ENCODE measurements at regions not wholly inside any gene's neighbourhood (a gene's known extent, or its start where the extent isn't known, plus 50 kb on each side); places are given as distances from the start of the nearest gene placed in this dataset.

DNA sequence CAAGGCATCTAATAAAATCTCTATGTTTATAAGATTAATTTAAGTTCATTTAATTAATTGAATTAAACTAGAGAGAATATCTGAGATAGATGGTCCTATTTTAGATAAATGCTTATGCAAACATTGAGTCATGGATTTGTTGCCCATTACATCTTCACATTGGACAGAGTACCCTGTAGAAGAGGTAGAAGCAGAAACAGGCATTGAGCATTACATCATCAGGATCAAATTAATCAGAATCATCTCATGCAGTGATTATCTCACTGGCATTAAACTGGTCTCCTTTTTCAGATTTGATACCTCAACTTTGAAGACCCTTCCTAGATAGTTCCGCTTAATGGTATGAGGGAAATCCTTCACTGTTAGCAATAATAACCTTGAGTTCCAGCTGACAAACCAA lies 469.6 kb upstream of the VRK2 start:
- FAIRE-seq (no peak), DNase-seq (ENCODE audit: low read depth in 1 of 2, low spot score in 2 of 2) (no peak)
- Histone ChIP-seq H2AFZ (ENCODE audit: low read length) (no peak overlapping the region), H4K20me1 (replicated peaks in 1 of 2; ENCODE audit: control insufficient read depth in 1 of 2, insufficient read depth in 2 of 2, low read length in 2 of 2) (no peaks in the 10 kb centered on the region), H3K9me3 (ENCODE audit: insufficient read depth in 2 of 2, low read depth in 1 of 2, low read length in 1 of 2) (no peaks in the 10 kb centered on the region), H2BK20ac (ENCODE audit: low read length) (no peak overlapping the region), H2BK5ac (ENCODE audit: low read depth, low read length) (no peak overlapping the region), H4K91ac (replicated peaks; ENCODE audit: insufficient read length, low read length) (no peak overlapping the region), H3K56ac (replicated peaks; ENCODE audit: insufficient read length, low read depth, low read length) (no peak overlapping the region), H3K4me1 (replicated peaks in 1 of 4; ENCODE audit: control insufficient read depth in 3 of 4, insufficient read depth in 4 of 4, low read length in 3 of 4) (no peaks in the 10 kb centered on the region), H4K8ac (ENCODE audit: extremely low read depth, insufficient read depth, low read length) (no peak overlapping the region), H3K18ac (ENCODE audit: extremely low read depth, low read length) (no peak overlapping the region), H3K79me1 (ENCODE audit: low read depth, low read length) (no peaks in the 10 kb centered on the region), H3K4ac (replicated peaks; ENCODE audit: insufficient read length, low read depth, low read length) (no peak overlapping the region), H2BK12ac (ENCODE audit: low read depth, low read length) (no peak overlapping the region), H3K27me3 (replicated peaks in 1 of 4; ENCODE audit: control insufficient read depth in 3 of 4, extremely low read depth in 1 of 4, insufficient read depth in 3 of 4, low read length in 3 of 4) (no peaks in the 10 kb centered on the region), H2BK15ac (ENCODE audit: low read length) (no peak overlapping the region), H3K36me3 (ENCODE audit: control insufficient read depth in 2 of 4, insufficient read depth in 4 of 4, low read length in 3 of 4) (no peaks in the 10 kb centered on the region), H3K23me2 (ENCODE audit: low read depth, low read length) (no peaks in the 10 kb centered on the region), H3K79me2 (ENCODE audit: control insufficient read depth in 1 of 2, insufficient read depth in 2 of 2, low read length in 2 of 2) (no peaks in the 10 kb centered on the region), H4K5ac (ENCODE audit: insufficient read length, low read depth, low read length) (no peak overlapping the region), H3K27ac (ENCODE audit: low read depth, low read length) (no peak overlapping the region), H3K23ac (ENCODE audit: insufficient read length) (no peak overlapping the region), H3K9ac (replicated peaks in 1 of 4; ENCODE audit: extremely low read depth in 1 of 4, low read depth in 3 of 4, low read length in 3 of 4) (no peak overlapping the region), H3K4me2 (ENCODE audit: insufficient read depth in 1 of 2, low read depth in 2 of 2, low read length in 2 of 2) (no peak overlapping the region), H2BK120ac (replicated peaks; ENCODE audit: low read depth, low read length) (no peak overlapping the region), H3K4me3 (ENCODE audit: extremely low read depth in 1 of 4, insufficient read depth in 2 of 4, low read depth in 3 of 4, low read length in 4 of 4) (no peak overlapping the region), H2AK5ac (ENCODE audit: low read depth, low read length) (no peak overlapping the region), H3K14ac (ENCODE audit: insufficient read length) (no peak overlapping the region)
- ChIA-PET CTCF (ENCODE audit: partially characterized antibody) (no interaction called here), POLR2A (ENCODE audit: partially characterized antibody) (no interaction called here)
- 88% methylated on average over 1 of the region's 1 CpG; no CpG with 5 or more reads in 1 of the 2 experiments for WGBS, 2 experiments (ENCODE audit: extremely low coverage in 1 of 2, insufficient coverage in 1 of 2, insufficient read length in 1 of 2, insufficient replicate concordance in 2 of 2, low coverage in 1 of 2, low lambda C conversion rate in 2 of 2, missing lambda C conversion rate in 1 of 2)
- TF ChIP-seq YY1 (IDR thresholded peaks at IDR 0.05; ENCODE audit: low read depth, low read length) (no peak), RBBP5 (IDR thresholded peaks at IDR 0.05; ENCODE audit: borderline replicate concordance, low read depth, low read length) (no peak), TCF12 (IDR thresholded peaks at IDR 0.05; ENCODE audit: low read depth, low read length) (no peak), EP300 (IDR thresholded peaks at IDR 0.05; ENCODE audit: borderline replicate concordance in 1 of 2, low read depth in 2 of 2, low read length in 2 of 2) (no peak), GABPA (IDR thresholded peaks at IDR 0.05; ENCODE audit: borderline replicate concordance, insufficient read depth, low read length) (no peak), SIRT6 (IDR thresholded peaks at IDR 0.05; ENCODE audit: low read length) (no peak), CBX5 (IDR thresholded peaks at IDR 0.05; ENCODE audit: low read depth, low read length) (no peak), POLR2AphosphoS5 (IDR thresholded peaks at IDR 0.05; ENCODE audit: low read depth, low read length) (no peak), NRF1 (IDR thresholded peaks at IDR 0.05; ENCODE audit: low read depth, low read length) (no peak), HDAC6 (IDR thresholded peaks at IDR 0.05; ENCODE audit: low read depth, low read length) (no peak), KDM1A (IDR thresholded peaks at IDR 0.05; ENCODE audit: borderline replicate concordance, low read length) (no peak), HDAC2 (IDR thresholded peaks at IDR 0.05; ENCODE audit: borderline replicate concordance in 1 of 2, low read depth in 2 of 2, low read length in 2 of 2) (no peak), SRF (IDR thresholded peaks at IDR 0.05; ENCODE audit: low read depth, low read length) (no peak), POU5F1 (IDR thresholded peaks at IDR 0.05; ENCODE audit: low read depth, low read length) (no peak), POLR2A (IDR thresholded peaks at IDR 0.05; ENCODE audit: control extremely low read depth in 1 of 2, low read depth in 2 of 2, low read length in 2 of 2) (no peak), TAF1 (IDR thresholded peaks at IDR 0.05; ENCODE audit: low read depth, low read length) (no peak), GTF2F1 (IDR thresholded peaks at IDR 0.05; ENCODE audit: borderline replicate concordance, low read depth, low read length) (no peak)

All from H1 (cell line).